HUDEP-2 (cell line): ENCODE measurements at regions not wholly inside any gene's neighbourhood (a gene's known extent, or its start where the extent isn't known, plus 50 kb on each side); places are given as distances from the start of the nearest gene placed in this dataset.

Experiments used
- DNase-seq, 76 experiments: peaks; one replicate each; lab custom pipeline; 2025; ENCODE audit not compliant: unreplicated experiment in 76 of 76; lab: John Stamatoyannopoulos, UW

- no peak for DNase-seq
Observed at GRCh38 chr5:4881366-4882002, 258.6 kb upstream of the ADAMTS16 start.

- no peak for DNase-seq
Observed at GRCh38 chr5:4882186-4882585, 257.9 kb upstream of the ADAMTS16 start.

- DNase-seq: no peak
Observed at GRCh38 chr5:4883360-4883759, 256.8 kb upstream of the ADAMTS16 start.

- no peak for DNase-seq
Observed at GRCh38 chr5:4893063-4893744, 246.9 kb upstream of the ADAMTS16 start.

- no peak for DNase-seq
Observed at GRCh38 chr5:4896328-4896727, 243.8 kb upstream of the ADAMTS16 start.

- no peak for DNase-seq
Observed at GRCh38 chr5:4901305-4901811, 238.8 kb upstream of the ADAMTS16 start.

- DNase-seq: no peak
Observed at GRCh38 chr5:4901924-4902323, 238.2 kb upstream of the ADAMTS16 start.

- no peak for DNase-seq
Observed at GRCh38 chr5:4905674-4906520, 234.2 kb upstream of the ADAMTS16 start.

- no peak for DNase-seq
Observed at GRCh38 chr5:4906786-4907185, 233.3 kb upstream of the ADAMTS16 start.

- no peak for DNase-seq
Observed at GRCh38 chr5:4907571-4907970, 232.6 kb upstream of the ADAMTS16 start.

- no peak for DNase-seq
Observed at GRCh38 chr5:4909086-4909485, 231.0 kb upstream of the ADAMTS16 start.

GRCh38 chr5:4911646-4912403 lies 228.3 kb upstream of the ADAMTS16 start:
- DNase-seq: no peak

- no peak for DNase-seq
Observed at GRCh38 chr5:4921929-4922328, 218.2 kb upstream of the ADAMTS16 start.

GRCh38 chr5:4924577-4924976 lies 215.6 kb upstream of the ADAMTS16 start:
- DNase-seq: no peak

- no peak for DNase-seq
Observed at GRCh38 chr5:4927097-4927496, 213.0 kb upstream of the ADAMTS16 start.

- DNase-seq: no peak
Observed at GRCh38 chr5:4928409-4928808, 211.7 kb upstream of the ADAMTS16 start.

- DNase-seq: no peak
Observed at GRCh38 chr5:4929092-4929655, 211.0 kb upstream of the ADAMTS16 start.

- no peak for DNase-seq
Observed at GRCh38 chr5:4939042-4939781, 200.9 kb upstream of the ADAMTS16 start.

- no peak for DNase-seq
Observed at GRCh38 chr5:4941161-4941560, 199.0 kb upstream of the ADAMTS16 start.
